Astrocyte (in vitro differentiated cells and primary cell): ENCODE measurements at regions not wholly inside any gene's neighbourhood (a gene's known extent, or its start where the extent isn't known, plus 50 kb on each side); places are given as distances from the start of the nearest gene placed in this dataset.

Experiments used
- DNase-seq: peaks from one replicate; pipeline ENCODE4 v3.0.0-alpha.2; 2010; ENCODE audit warnings: low read depth
- FAIRE-seq: peaks from 2 replicates; lab custom pipeline; 2011; peaks lifted over from hg19 to GRCh38; lab: Jason Lieb, UNC
- H2AFZ ChIP-seq: 2 replicates; pipeline ENCODE4 v1.6.0; 2012; ENCODE audit warnings: low read depth, low read length, inconsistent platforms
- H3K27ac ChIP-seq: 2 replicates; pipeline ENCODE4 v1.5.1; 2011; ENCODE audit warnings: low read depth, low read length, inconsistent platforms
- H3K27me3 ChIP-seq: 2 replicates; pipeline ENCODE4 v1.6.0; 2011; ENCODE audit warnings: low read length, inconsistent platforms; ENCODE audit not compliant: insufficient read depth
- H3K36me3 ChIP-seq: 2 replicates; pipeline ENCODE4 v1.5.1; 2011; ENCODE audit warnings: low read length, inconsistent platforms; ENCODE audit not compliant: insufficient read depth
- H3K4me1 ChIP-seq: 2 replicates; pipeline ENCODE4 v1.5.1; 2011; ENCODE audit warnings: low read length, inconsistent platforms; ENCODE audit not compliant: insufficient read depth
- H3K4me2 ChIP-seq: 2 replicates; pipeline ENCODE4 v1.6.0; 2012; ENCODE audit warnings: low read length, inconsistent platforms
- H3K4me3 ChIP-seq: 2 replicates; pipeline ENCODE4 v1.5.1; 2011; ENCODE audit warnings: low read depth, mild to moderate bottlenecking, low read length, inconsistent platforms; ENCODE audit not compliant: insufficient read depth
- H3K79me2 ChIP-seq: 2 replicates; pipeline ENCODE4 v1.6.0; 2012; ENCODE audit warnings: mild to moderate bottlenecking, low read length, inconsistent platforms; ENCODE audit not compliant: insufficient read depth
- H3K9ac ChIP-seq: 2 replicates; pipeline ENCODE4 v1.6.0; 2012; ENCODE audit warnings: mild to moderate bottlenecking, low read length, inconsistent platforms
- H3K9me3 ChIP-seq: 2 replicates; pipeline ENCODE4 v1.5.1; 2012; ENCODE audit warnings: low read depth, mild to moderate bottlenecking, low read length, inconsistent platforms; ENCODE audit not compliant: insufficient read depth
- H4K20me1 ChIP-seq: 2 replicates; pipeline ENCODE4 v1.6.0; 2012; ENCODE audit warnings: low read length, inconsistent platforms; ENCODE audit not compliant: insufficient read depth
- H3K27ac Mint-ChIP-seq: one replicate; pipeline ENCODE4 v1.8.0; 2021; ENCODE audit warnings: mild to moderate bottlenecking, mixed read lengths; ENCODE audit not compliant: unreplicated experiment
- H3K27me3 Mint-ChIP-seq: one replicate; pipeline ENCODE4 v1.8.0; 2021; ENCODE audit warnings: low read depth, mixed read lengths; ENCODE audit not compliant: unreplicated experiment
- H3K36me3 Mint-ChIP-seq: one replicate; pipeline ENCODE4 v1.8.0; 2021; ENCODE audit warnings: low read depth, mixed read lengths; ENCODE audit not compliant: unreplicated experiment
- H3K4me1 Mint-ChIP-seq: one replicate; pipeline ENCODE4 v1.8.0; 2021; ENCODE audit warnings: low read depth, mixed read lengths; ENCODE audit not compliant: unreplicated experiment
- H3K4me3 Mint-ChIP-seq: one replicate; pipeline ENCODE4 v1.8.0; 2021; ENCODE audit warnings: mild to moderate bottlenecking, moderate library complexity, mixed read lengths; ENCODE audit not compliant: unreplicated experiment
- H3K9me3 Mint-ChIP-seq: one replicate; pipeline ENCODE4 v1.8.0; 2021; ENCODE audit warnings: mild to moderate bottlenecking, mixed read lengths; ENCODE audit not compliant: unreplicated experiment
- EZH2 ChIP-seq: IDR thresholded peaks from 2 replicates; pipeline ENCODE4 v1.6.1; 2012; ENCODE audit warnings: mild to moderate bottlenecking, low read length, inconsistent platforms; ENCODE audit not compliant: insufficient read depth
- TF ChIP-seq, protein P1 (sequence below): IDR thresholded peaks from 2 replicates; pipeline ENCODE4 v1.5.1; 2011; ENCODE audit warnings: low read depth, mild to moderate bottlenecking, inconsistent platforms, low read length, moderate library complexity; ENCODE audit not compliant: insufficient read depth

DNA sequence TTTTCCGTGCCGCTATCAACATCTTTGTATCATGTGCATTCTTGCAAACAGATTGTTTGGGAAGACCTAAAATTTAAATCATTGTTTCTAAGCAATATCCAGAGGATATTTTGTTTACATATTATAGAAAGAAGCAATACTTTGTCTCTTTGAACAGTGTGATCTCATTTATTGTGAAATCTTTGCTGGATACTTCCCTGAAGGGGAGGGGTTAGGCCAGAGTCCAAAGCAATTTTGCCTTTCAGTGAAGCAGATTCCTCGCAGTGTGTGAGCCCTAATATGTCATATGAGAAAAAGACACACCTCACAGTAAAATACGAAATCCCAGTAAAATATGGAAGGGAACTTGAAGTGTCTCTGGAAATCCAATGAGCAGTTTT is 158.7 kb upstream of the SLCO3A1 start:
- H3K4me1 ChIP-seq, result peaks cover 12% of the 10 kb centered on the region
- DNase-seq (peak; percentile 54), FAIRE-seq (no peak)
- no peaks in the 10 kb centered on the region for H3K9me3 ChIP-seq
- no peaks in the 10 kb centered on the region for H3K79me2 ChIP-seq
- H3K36me3 Mint-ChIP-seq, result no peaks in the 10 kb centered on the region
- peaks cover 15% of the 10 kb centered on the region for H3K4me1 Mint-ChIP-seq
- H3K27me3 ChIP-seq, result no peaks in the 10 kb centered on the region
- H3K4me3 Mint-ChIP-seq, result no peak overlapping the region
- no peaks in the 10 kb centered on the region for H4K20me1 ChIP-seq
- peak overlapping the region; percentile 60 for H3K4me2 ChIP-seq
- peak overlapping the region; percentile 69 for H3K9ac ChIP-seq
- peak overlapping the region; percentile 87 for H3K27ac ChIP-seq
- peaks cover 3% of the 10 kb centered on the region for H3K27me3 Mint-ChIP-seq
- H3K9me3 Mint-ChIP-seq, result no peaks in the 10 kb centered on the region
- peak overlapping the region; percentile 17 for H3K4me3 ChIP-seq
- peak overlapping the region; percentile 60 for H2AFZ ChIP-seq
- TF ChIP-seq EZH2, result no peak
- TF ChIP-seq, protein P1, sequence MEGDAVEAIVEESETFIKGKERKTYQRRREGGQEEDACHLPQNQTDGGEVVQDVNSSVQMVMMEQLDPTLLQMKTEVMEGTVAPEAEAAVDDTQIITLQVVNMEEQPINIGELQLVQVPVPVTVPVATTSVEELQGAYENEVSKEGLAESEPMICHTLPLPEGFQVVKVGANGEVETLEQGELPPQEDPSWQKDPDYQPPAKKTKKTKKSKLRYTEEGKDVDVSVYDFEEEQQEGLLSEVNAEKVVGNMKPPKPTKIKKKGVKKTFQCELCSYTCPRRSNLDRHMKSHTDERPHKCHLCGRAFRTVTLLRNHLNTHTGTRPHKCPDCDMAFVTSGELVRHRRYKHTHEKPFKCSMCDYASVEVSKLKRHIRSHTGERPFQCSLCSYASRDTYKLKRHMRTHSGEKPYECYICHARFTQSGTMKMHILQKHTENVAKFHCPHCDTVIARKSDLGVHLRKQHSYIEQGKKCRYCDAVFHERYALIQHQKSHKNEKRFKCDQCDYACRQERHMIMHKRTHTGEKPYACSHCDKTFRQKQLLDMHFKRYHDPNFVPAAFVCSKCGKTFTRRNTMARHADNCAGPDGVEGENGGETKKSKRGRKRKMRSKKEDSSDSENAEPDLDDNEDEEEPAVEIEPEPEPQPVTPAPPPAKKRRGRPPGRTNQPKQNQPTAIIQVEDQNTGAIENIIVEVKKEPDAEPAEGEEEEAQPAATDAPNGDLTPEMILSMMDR, result no peak
- H3K36me3 ChIP-seq, result no peaks in the 10 kb centered on the region
- H3K27ac Mint-ChIP-seq, result no peak overlapping the region

DNA sequence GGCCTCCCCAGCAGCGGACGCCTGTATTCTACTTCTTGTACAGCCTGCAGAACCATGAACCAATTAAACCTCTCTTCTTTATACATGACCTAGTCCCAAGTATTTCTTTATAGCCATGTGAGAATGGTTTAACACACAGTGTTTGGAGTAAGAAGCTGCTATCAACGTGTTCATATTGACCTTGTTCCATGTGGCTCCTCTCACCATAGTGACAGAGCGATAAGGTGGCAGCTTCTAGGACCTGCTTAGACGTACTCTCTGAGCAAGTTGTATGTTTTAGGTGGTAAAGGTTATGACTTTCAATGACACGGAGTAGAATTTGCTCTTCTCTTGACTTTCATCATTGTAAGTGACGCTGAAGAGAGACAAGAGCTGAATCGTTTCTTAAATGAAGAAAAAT is 157.7 kb upstream of the SLCO3A1 start:
- peaks cover 15% of the 10 kb centered on the region for H3K4me1 Mint-ChIP-seq
- H3K27ac Mint-ChIP-seq, result no peak overlapping the region
- peaks cover 3% of the 10 kb centered on the region for H3K27me3 Mint-ChIP-seq
- no peak for FAIRE-seq
- H3K4me3 ChIP-seq, result no peak overlapping the region
- H3K36me3 ChIP-seq, result no peaks in the 10 kb centered on the region
- no peak overlapping the region for H3K4me3 Mint-ChIP-seq
- H3K9me3 ChIP-seq, result no peaks in the 10 kb centered on the region
- no peaks in the 10 kb centered on the region for H4K20me1 ChIP-seq
- H3K36me3 Mint-ChIP-seq, result no peaks in the 10 kb centered on the region
- no peak overlapping the region for H2AFZ ChIP-seq
- H3K79me2 ChIP-seq, result no peaks in the 10 kb centered on the region
- TF ChIP-seq, protein P1, result no peak
- no peak for TF ChIP-seq EZH2
- H3K9ac ChIP-seq, result no peak overlapping the region
- H3K4me1 ChIP-seq, result peaks cover 12% of the 10 kb centered on the region
- H3K27me3 ChIP-seq, result no peaks in the 10 kb centered on the region
- H3K4me2 ChIP-seq, result no peak overlapping the region
- H3K27ac ChIP-seq, result no peak overlapping the region
- DNase-seq, result no peak
- no peaks in the 10 kb centered on the region for H3K9me3 Mint-ChIP-seq

DNA sequence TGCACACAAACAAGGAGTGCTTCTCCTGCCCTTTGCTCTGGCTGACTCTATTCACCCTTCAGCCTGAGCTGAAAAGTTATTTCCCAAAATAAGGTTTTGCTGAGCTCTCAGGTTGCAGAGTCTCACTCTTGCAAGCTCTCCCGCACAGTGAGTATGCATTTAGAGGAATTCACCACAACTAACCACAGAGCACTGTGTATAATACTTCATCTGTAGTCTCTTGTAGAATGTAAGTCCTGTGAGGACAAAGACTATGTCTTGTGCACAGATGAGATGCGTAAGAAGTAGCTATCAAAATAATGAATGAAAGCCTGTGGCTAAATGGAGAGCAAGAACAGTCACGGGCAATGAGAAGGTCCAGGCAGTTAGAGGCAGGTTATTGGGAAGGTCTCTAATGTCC is 156.5 kb upstream of the SLCO3A1 start:
- Mint-ChIP-seq H3K27me3 (peaks cover 3% of the 10 kb centered on the region), H3K27ac (no peak overlapping the region), H3K36me3 (no peaks in the 10 kb centered on the region), H3K4me1 (peaks cover 15% of the 10 kb centered on the region), H3K9me3 (no peaks in the 10 kb centered on the region), H3K4me3 (no peak overlapping the region)
- Histone ChIP-seq H4K20me1 (no peaks in the 10 kb centered on the region), H3K27ac (no peak overlapping the region), H3K9me3 (no peaks in the 10 kb centered on the region), H3K79me2 (no peaks in the 10 kb centered on the region), H3K36me3 (no peaks in the 10 kb centered on the region), H3K4me1 (peaks cover 12% of the 10 kb centered on the region), H3K9ac (no peak overlapping the region), H3K4me3 (no peak overlapping the region), H2AFZ (no peak overlapping the region), H3K27me3 (no peaks in the 10 kb centered on the region), H3K4me2 (no peak overlapping the region)
- no peak for FAIRE-seq
- TF ChIP-seq, protein P1, result no peak
- no peak for TF ChIP-seq EZH2
- peak; percentile 8 for DNase-seq
